ENCODE measurements at regions not wholly inside any gene's neighbourhood (a gene's known extent, or its start where the extent isn't known, plus 50 kb on each side); places are given as distances from the start of the nearest gene placed in this dataset.
"Not testable (repeated sequence)": the region's sequence is repeated elsewhere in the genome, so short reads cannot be mapped to it uniquely, and the experiment has no call there.

GRCh38 chr12:108421082-108421481 lies 82.0 kb upstream of the CMKLR1 start:
- DNase-seq: not testable (repeated sequence)

DNA sequence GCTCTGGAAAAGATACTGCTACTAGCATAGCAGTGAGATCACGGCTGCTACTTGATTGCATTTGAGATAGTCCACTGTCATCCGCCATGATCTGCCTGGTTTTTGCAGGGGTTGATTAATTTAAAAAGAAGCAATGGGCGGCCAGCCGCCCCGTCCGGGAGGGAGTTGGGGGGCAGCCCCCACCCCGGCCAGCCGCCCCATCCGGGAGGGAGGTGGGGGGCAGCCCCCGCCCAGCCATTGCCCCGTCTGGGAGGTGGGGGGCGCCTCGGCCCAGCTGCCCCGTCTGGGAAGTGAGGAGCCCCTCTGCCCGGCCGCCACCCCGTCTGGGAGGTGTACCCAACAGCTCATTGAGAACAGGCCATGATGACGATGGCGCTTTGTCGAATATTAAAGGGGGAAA lies 81.3 kb upstream of the CMKLR1 start:
- DNase-seq: not testable (repeated sequence)

- no peak for DNase-seq
These were observed 80.8 kb upstream of the CMKLR1 start for GRCh38 chr12:108419949-108420348.

DNA sequence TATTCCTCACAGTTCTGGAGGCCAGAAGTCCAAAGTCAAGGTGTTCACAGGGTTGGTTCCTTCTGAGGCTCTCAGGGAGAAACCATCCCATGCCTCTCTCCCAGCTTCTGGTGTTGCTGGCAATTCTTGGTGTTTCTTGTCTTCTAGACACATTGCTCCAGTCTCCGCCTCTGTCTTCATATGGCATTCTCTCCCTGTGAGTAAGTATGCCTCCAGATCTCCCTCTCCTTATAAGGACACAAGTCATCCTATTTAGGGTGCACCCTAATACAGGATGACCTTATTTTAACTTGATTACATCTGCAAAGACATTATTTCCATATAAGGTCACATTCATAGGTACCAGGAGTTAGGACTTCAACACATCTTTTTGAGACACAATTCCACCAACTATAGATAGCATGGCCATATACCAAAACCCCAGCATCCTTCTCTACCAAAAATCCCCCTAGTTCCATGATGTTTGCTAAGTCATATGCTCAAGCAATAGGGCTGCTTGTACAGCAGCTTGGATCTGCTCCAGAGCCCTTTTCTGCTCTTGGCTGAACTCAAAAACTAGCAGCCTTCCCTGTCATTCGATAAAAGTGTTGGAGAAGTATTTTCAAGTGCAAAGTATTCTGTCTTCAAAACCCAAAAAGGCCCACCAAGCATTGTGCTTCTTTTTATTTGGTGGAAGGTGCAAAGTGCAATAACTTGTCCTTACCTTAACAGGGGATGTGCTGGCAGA lies 79.2 kb upstream of the CMKLR1 start:
- no peak for DNase-seq

DNA sequence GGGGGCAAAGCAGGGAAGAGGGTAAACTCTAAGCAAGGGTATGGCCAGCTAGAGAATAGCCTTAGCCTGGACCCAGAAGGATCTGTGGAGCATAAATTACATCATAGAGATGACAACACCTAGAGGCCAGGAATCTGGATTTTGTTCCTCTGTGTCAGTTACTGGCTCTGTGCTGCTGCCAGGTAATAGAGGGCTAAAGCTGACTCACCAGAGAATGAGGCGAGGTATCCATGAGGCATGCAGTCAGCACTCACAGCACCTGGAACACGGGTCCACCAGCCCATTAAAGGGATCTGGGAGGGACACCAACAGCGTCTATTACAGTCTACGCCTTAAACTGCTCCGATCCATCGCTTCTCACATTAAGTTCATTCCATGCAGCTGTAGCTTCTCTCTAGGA lies 74.9 kb upstream of the CMKLR1 start:
- DNase-seq: no peak

DNA sequence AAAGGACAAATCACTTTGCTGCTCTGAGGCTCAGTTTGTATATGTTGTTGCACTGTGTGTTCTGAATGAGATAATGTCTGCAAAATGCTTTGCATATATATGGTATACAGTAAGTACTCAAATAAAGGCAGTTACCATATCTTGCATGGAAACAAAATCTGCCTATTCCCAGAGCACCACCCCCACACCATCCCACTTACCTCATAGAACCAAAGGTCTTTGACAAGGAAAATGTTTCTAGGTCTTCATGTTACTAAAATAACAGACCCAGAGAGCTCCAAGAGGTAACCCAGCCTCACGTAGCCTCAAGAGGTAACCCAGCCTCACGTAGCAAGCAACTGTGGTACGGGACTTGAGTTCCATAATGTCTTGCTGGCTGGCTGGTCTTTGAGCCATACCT lies 71.6 kb upstream of the CMKLR1 start:
- no peak for DNase-seq

- DNase-seq: no peak
These were observed 70.4 kb upstream of the CMKLR1 start for GRCh38 chr12:108409481-108409880.

GRCh38 chr12:108403952-108404351 lies 64.8 kb upstream of the CMKLR1 start:
- no peak for DNase-seq

- no peak for DNase-seq
These were observed 62.9 kb upstream of the CMKLR1 start for GRCh38 chr12:108401964-108402363.

GRCh38 chr12:108400900-108401480 lies 61.9 kb upstream of the CMKLR1 start:
- DNase-seq: no peak

- no peak for DNase-seq
These were observed 61.4 kb upstream of the CMKLR1 start for GRCh38 chr12:108400481-108400880.

DNA sequence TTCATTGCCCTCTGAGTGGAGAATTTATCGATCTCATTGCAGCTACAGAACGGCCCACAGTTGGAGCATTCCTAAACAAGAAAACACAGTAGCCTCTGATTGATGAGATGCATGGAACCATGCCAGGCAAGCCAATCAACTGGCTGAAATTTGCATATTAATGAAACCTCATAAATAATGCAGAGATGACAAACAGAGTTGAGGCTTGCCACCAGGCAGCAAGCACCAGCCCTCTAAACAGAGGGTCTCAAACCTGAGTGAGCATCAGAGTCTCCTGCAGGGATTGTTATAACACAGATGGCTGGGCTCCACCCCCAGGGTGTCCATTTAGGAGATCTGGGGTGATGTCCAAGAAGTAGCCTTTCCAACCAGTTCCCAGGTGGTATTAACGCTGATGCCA lies 60.9 kb upstream of the CMKLR1 start:
- DNase-seq: peak; percentile 34

GRCh38 chr12:108399514-108399913 lies 60.4 kb upstream of the CMKLR1 start:
- DNase-seq: no peak

GRCh38 chr12:108394196-108394595 lies 55.1 kb upstream of the CMKLR1 start:
- DNase-seq: no peak

DNA sequence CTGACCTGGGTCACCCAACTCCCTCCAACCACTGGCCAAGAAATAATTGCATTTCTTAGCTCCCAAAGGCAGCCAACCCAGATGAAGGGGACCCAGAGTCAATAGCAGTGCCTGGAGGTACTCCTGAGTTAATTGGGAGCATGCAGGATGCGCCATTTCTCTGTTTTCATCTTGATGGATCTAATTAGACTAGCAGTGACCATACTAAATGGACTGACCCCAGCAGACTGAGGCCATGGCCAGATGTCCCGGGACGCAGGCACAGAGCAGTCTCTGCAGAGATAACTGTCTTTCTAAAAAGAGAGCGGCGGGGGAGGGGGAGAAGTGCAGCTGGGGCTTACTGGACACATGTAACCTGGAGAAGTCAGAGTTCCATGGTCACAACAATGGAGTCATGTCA lies 53.2 kb upstream of the CMKLR1 start:
- no peak for DNase-seq

DNA sequence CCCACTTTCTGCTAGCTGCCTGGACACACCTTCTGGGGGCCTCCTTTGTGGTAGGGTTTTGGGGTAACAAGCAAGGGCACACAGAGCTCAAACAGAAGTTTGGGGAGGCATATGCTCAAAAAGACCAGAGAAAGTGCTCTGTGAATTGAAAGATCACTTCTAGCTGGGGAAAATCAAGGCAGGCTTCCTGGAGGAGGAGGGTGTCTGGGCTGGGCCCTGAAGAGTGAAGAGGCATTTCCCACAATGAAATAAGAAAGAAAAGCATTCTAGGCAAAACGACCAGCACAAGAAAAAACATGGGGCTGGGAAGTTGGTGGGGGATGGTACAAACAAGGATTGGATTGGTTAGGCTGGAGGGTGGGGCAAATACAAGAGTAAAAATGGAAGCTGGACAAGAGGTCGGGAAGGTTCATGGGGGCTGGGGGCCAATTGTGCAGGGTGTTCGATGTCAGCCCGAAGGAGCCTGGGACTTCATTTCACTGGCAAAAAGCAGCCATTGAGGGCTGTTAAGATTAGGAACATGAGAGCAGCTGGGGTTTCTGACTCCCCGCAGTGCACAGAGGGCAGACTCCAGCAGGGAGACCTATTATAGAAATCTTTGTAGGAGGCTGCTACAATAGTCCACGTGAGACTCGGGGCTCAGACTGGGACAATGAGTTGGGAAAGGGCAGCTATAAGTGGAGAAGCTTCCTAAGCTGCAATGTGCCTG lies 51.5 kb upstream of the CMKLR1 start:
- peak; percentile 28 for DNase-seq

DNA sequence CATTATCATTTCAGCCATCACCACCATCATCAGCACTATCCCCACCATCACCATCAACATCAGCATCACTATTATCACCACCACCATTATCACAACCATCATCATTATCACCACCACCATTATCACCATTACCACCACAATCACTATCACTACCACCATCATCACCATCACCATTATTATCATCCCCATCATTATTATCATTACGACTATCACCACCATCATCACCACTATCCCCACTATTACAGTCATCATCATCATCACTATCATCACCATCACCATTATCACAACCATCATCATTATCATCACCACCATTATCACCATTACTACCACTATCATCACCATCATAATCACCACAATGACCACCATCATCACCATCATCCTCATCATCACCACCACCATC lies 50.4 kb upstream of the CMKLR1 start:
- DNase-seq: no peak

Measured in retina (tissue), 1 donor.